ENCODE measurements at regions not wholly inside any gene's neighbourhood (a gene's known extent, or its start where the extent isn't known, plus 50 kb on each side); places are given as distances from the start of the nearest gene placed in this dataset.
"Not testable (repeated sequence)": the region's sequence is repeated elsewhere in the genome, so short reads cannot be mapped to it uniquely, and the experiment has no call there.

DNA sequence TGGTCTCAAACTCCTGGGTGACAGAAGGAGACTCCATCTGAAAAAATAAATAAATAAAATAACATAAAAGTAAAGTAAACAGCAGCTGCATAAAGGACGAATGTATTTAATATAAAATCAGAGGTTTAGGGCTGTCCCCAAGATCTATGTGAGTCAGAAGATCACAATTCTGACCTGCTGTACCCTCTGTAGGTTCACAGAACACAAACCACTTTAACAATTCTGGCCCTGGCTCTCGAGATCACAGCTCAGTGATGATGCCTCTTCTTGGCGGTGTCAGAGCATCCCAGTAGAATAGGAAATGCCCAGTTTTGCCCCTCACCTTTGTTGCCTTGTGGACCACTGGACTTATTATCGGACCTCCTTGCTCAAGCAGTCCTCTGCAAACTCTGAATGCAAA lies 380.9 kb downstream of the TLE1 start:
- H3K9me3 Mint-ChIP-seq = peaks cover 8 to 31% (median 15%) of the 10 kb centered on the region in 7 donors
- H3K4me3 ChIP-seq (ENCODE audit: low read depth, low read length) = no peak overlapping the region
- no peaks in the 10 kb centered on the region for H3K4me1 Mint-ChIP-seq
- no peaks in the 10 kb centered on the region for H3K36me3 Mint-ChIP-seq
- no peak overlapping the region for H3K27ac Mint-ChIP-seq
- no peaks in the 10 kb centered on the region for H3K4me1 ChIP-seq (ENCODE audit: control insufficient read depth, insufficient read depth, low read length, poor library complexity, severe bottlenecking)
- H3K9me3 ChIP-seq (ENCODE audit: control insufficient read depth in 2 of 2, low read length in 2 of 2) = peaks cover 2 to 15% of the 10 kb centered on the region in 2 experiments
- H3K4me3 Mint-ChIP-seq = no peak overlapping the region
- no peaks in the 10 kb centered on the region for H3K27me3 ChIP-seq (ENCODE audit: control insufficient read depth, insufficient read depth, low read length)
- H3K36me3 ChIP-seq (ENCODE audit: control insufficient read depth, insufficient read depth, low read length) = no peaks in the 10 kb centered on the region
- no peaks in the 10 kb centered on the region for H3K27me3 Mint-ChIP-seq
- ATAC-seq (ENCODE audit: low read depth in 2 of 2) = no peak
- no peak overlapping the region for H3K27ac ChIP-seq (ENCODE audit: insufficient read depth, low read length, poor library complexity, severe bottlenecking)
- DNase-seq = no peak

DNA sequence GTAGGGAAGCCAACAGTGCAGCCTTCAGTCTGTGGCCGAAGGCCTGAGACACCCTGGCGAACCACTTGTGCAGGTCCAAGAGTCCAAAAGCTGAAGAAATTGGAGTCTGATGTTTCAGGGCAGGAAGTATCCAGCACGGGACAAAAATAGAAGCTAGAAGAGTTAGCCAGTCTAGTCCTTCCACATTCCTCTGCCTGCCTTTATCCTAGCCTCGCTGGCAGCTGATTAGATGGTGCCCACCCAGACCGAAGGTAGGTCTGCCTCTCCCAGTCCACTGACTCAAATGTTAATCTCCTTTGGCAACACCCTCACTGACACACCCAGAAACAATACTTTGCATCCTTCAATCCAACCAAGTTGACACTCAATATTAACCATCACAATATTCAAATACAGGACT lies 381.6 kb downstream of the TLE1 start:
- H3K4me3 ChIP-seq (ENCODE audit: low read depth, low read length); H3K27me3 ChIP-seq (ENCODE audit: control insufficient read depth, insufficient read depth, low read length); H3K27ac ChIP-seq (ENCODE audit: insufficient read depth, low read length, poor library complexity, severe bottlenecking); DNase-seq; H3K4me1 Mint-ChIP-seq; ATAC-seq (ENCODE audit: low read depth in 2 of 2); H3K36me3 ChIP-seq (ENCODE audit: control insufficient read depth, insufficient read depth, low read length); H3K4me3 Mint-ChIP-seq; H3K4me1 ChIP-seq (ENCODE audit: control insufficient read depth, insufficient read depth, low read length, poor library complexity, severe bottlenecking); H3K36me3 Mint-ChIP-seq; H3K27me3 Mint-ChIP-seq: not testable (repeated sequence)
- H3K9me3 ChIP-seq (ENCODE audit: control insufficient read depth in 2 of 2, low read length in 2 of 2) = peaks cover 2 to 15% of the 10 kb centered on the region in 2 experiments
- Mint-ChIP-seq H3K27ac (peak overlapping the region in 1 of 3 donors; percentile 41), H3K9me3 (peaks cover 5 to 31% (median 14%) of the 10 kb centered on the region in 7 donors)

DNA sequence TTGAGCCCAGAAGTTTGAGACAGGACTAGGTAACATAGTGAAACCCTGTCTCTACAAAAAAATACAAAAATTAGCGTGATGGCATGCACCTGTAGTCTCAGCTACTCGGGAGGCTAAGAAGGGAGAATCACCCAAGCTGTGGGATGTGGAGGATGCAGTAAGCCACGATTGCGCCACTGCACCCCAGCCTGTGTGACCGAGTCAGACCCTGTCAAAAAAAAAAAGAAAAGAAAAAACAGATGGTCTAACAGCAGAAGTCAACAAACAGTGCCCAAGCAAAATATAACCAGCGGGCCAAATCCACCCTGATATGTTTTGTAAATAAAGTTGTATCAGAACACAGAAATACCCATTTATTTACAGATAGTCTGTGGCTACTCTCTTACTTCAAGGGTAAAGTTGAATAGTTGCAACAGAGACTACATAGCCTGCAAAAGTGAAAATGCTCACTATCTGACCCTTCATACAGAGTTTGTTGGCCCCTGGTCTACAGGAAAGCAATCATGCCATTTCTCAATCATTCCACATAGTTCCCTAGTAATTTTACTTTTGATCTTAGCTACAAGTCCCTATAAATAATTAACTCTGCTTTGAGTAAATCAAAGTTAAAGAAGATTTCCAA lies 383.7 kb downstream of the TLE1 start:
- Mint-ChIP-seq H3K4me1 (no peaks in the 10 kb centered on the region), H3K4me3 (no peak overlapping the region), H3K36me3 (no peaks in the 10 kb centered on the region), H3K27ac (no peak overlapping the region), H3K27me3 (no peaks in the 10 kb centered on the region), H3K9me3 (peaks cover 5 to 26% (median 14%) of the 10 kb centered on the region in 7 donors)
- DNase-seq (no peak), ATAC-seq (ENCODE audit: low read depth in 2 of 2) (no peak)
- H3K27me3 ChIP-seq (ENCODE audit: control insufficient read depth, insufficient read depth, low read length) = no peaks in the 10 kb centered on the region
- peaks cover 2 to 10% of the 10 kb centered on the region in 2 experiments for H3K9me3 ChIP-seq (ENCODE audit: control insufficient read depth in 2 of 2, low read length in 2 of 2)
- H3K4me3 ChIP-seq (ENCODE audit: low read depth, low read length) = no peak overlapping the region
- no peak overlapping the region for H3K27ac ChIP-seq (ENCODE audit: insufficient read depth, low read length, poor library complexity, severe bottlenecking)
- H3K36me3 ChIP-seq (ENCODE audit: control insufficient read depth, insufficient read depth, low read length) = no peaks in the 10 kb centered on the region
- no peaks in the 10 kb centered on the region for H3K4me1 ChIP-seq (ENCODE audit: control insufficient read depth, insufficient read depth, low read length, poor library complexity, severe bottlenecking)

DNA sequence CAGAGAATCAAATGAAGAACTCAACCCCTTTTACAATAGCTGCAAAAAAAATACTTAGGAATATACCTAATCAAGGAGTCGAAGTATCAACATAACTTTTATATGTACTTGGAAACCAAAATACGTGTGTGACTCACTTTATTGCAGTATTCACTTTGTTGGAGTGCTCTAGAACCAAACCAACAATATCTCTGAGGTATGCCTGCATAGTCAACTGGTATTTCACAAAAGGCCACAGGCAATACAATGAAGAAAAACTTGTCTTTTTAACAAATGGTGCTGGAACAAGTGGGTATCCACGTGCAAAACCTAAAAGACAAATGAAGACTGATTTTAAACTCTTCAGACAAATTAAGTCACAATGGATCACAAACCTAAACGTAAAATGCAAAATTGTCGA lies 385.7 kb downstream of the TLE1 start:
- no peak for DNase-seq
- H3K4me1 Mint-ChIP-seq = no peaks in the 10 kb centered on the region
- H3K27me3 Mint-ChIP-seq = no peaks in the 10 kb centered on the region
- H3K27ac ChIP-seq (ENCODE audit: insufficient read depth, low read length, poor library complexity, severe bottlenecking) = no peak overlapping the region
- H3K4me1 ChIP-seq (ENCODE audit: control insufficient read depth, insufficient read depth, low read length, poor library complexity, severe bottlenecking) = no peaks in the 10 kb centered on the region
- H3K4me3 Mint-ChIP-seq = no peak overlapping the region
- peaks cover 0 to 12% (median 9%) of the 10 kb centered on the region in 7 donors for H3K9me3 Mint-ChIP-seq
- H3K9me3 ChIP-seq (ENCODE audit: control insufficient read depth in 2 of 2, low read length in 2 of 2) = peaks cover 0 to 2% of the 10 kb centered on the region in 2 experiments
- H3K4me3 ChIP-seq (ENCODE audit: low read depth, low read length) = no peak overlapping the region
- no peaks in the 10 kb centered on the region for H3K36me3 Mint-ChIP-seq
- ATAC-seq (ENCODE audit: low read depth in 2 of 2) = no peak
- no peaks in the 10 kb centered on the region for H3K27me3 ChIP-seq (ENCODE audit: control insufficient read depth, insufficient read depth, low read length)
- no peaks in the 10 kb centered on the region for H3K36me3 ChIP-seq (ENCODE audit: control insufficient read depth, insufficient read depth, low read length)
- H3K27ac Mint-ChIP-seq = no peak overlapping the region

DNA sequence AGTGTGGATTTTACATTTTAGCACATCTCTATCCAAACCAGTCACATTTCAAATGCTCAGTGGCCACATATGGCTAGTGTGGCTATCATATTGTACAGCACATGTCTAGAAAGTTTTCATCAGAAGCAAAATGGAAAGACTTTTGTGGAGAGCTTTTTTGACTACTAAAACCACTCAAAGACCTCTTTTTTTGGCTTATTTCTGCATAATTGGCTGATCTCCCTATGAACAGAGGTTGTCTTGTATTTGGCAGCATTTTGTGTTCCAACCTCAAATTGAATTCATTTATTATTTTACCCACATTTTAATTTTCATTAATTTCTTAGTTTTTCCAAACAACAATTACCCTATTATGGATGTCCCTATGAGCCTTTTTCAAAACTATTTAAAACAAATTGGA lies 395.7 kb downstream of the TLE1 start:
- no peaks in the 10 kb centered on the region for H3K36me3 Mint-ChIP-seq
- H3K36me3 ChIP-seq (ENCODE audit: control insufficient read depth, insufficient read depth, low read length) = no peaks in the 10 kb centered on the region
- no peak overlapping the region for H3K4me3 Mint-ChIP-seq
- ATAC-seq (ENCODE audit: low read depth in 2 of 2) (no peak), DNase-seq (no peak)
- no peak overlapping the region for H3K27ac ChIP-seq (ENCODE audit: insufficient read depth, low read length, poor library complexity, severe bottlenecking)
- H3K27me3 Mint-ChIP-seq = no peaks in the 10 kb centered on the region
- H3K9me3 Mint-ChIP-seq = peaks cover 0 to 46% (median 5%) of the 10 kb centered on the region in 7 donors
- H3K27me3 ChIP-seq (ENCODE audit: control insufficient read depth, insufficient read depth, low read length) = no peaks in the 10 kb centered on the region
- H3K4me3 ChIP-seq (ENCODE audit: low read depth, low read length) = no peak overlapping the region
- peaks cover 0 to 5% of the 10 kb centered on the region in 2 experiments for H3K9me3 ChIP-seq (ENCODE audit: control insufficient read depth in 2 of 2, low read length in 2 of 2)
- no peak overlapping the region for H3K27ac Mint-ChIP-seq
- no peaks in the 10 kb centered on the region for H3K4me1 ChIP-seq (ENCODE audit: control insufficient read depth, insufficient read depth, low read length, poor library complexity, severe bottlenecking)
- H3K4me1 Mint-ChIP-seq = no peaks in the 10 kb centered on the region

DNA sequence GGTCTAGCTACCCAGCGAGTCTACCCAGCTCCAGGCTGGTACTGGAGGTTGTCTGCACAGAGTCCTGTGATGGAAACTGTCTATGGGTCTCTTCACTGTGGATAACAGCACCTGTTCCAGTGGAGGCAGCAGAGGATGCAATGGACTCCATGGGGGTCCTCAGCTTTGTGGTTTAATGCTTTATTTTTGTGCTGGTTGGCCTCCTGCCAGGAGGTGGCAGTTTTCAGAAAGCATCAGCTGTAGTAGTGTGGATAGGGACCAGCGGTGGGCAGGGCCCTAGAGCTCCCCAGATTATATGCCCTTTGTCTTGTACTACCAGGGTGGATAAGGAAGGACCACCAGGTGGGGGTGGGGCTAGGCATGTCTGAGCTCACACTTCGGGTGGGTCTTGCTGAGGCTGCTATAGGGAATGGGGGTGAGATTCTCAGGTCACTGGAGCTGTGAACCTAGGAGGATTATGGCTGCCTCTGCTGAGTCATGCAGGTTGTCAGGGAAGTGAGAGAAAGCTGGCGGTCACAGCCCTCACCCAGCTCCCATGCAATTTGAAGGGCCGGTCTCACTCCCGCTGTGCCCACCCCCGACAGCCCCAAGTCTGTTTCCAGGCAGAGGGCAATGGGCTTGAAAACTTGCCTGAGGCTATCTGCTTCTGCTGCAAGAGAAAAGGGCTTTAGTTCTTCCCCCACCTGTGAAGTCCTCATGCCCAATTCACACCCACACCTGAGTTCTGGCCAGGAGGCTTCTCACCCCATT lies 397.1 kb downstream of the TLE1 start:
- Histone ChIP-seq H3K4me1 (ENCODE audit: control insufficient read depth, insufficient read depth, low read length, poor library complexity, severe bottlenecking) (no peaks in the 10 kb centered on the region), H3K27ac (ENCODE audit: insufficient read depth, low read length, poor library complexity, severe bottlenecking) (no peak overlapping the region), H3K4me3 (ENCODE audit: low read depth, low read length) (no peak overlapping the region), H3K9me3 (ENCODE audit: control insufficient read depth in 2 of 2, low read length in 2 of 2) (peaks cover 0 to 5% of the 10 kb centered on the region in 2 experiments), H3K36me3 (ENCODE audit: control insufficient read depth, insufficient read depth, low read length) (no peaks in the 10 kb centered on the region), H3K27me3 (ENCODE audit: control insufficient read depth, insufficient read depth, low read length) (no peaks in the 10 kb centered on the region)
- no peak overlapping the region for H3K4me3 Mint-ChIP-seq
- H3K9me3 Mint-ChIP-seq = peaks cover 0 to 42% (median 6%) of the 10 kb centered on the region in 7 donors
- H3K27me3 Mint-ChIP-seq = no peaks in the 10 kb centered on the region
- no peak for DNase-seq
- H3K27ac Mint-ChIP-seq = no peak overlapping the region
- H3K36me3 Mint-ChIP-seq = no peaks in the 10 kb centered on the region
- no peaks in the 10 kb centered on the region for H3K4me1 Mint-ChIP-seq
- ATAC-seq (ENCODE audit: low read depth in 2 of 2) = no peak

DNA sequence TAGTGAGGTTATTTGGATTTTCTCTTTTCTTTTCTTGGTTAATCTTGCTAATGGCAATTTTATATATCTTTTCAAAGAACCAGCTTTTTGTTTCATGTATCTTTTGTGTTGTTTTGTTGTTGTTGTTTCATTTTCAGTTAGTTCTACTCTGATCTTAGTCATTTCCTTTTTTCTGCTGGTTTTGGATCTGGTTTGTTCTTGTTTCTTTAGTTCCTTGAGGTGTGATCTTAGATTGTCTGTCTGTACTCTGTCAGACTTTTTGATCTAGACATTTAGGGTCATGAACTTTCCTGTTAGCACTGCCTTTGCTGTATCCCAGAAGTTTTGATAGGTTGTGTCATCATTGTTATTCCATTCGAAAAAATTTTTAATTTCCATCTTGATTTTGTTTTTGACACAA lies 399.7 kb downstream of the TLE1 start:
- no peaks in the 10 kb centered on the region for H3K36me3 Mint-ChIP-seq
- DNase-seq (no peak), ATAC-seq (ENCODE audit: low read depth in 2 of 2) (no peak)
- no peaks in the 10 kb centered on the region for H3K4me1 Mint-ChIP-seq
- no peak overlapping the region for H3K27ac Mint-ChIP-seq
- H3K27me3 Mint-ChIP-seq = no peaks in the 10 kb centered on the region
- Histone ChIP-seq H3K27me3 (ENCODE audit: control insufficient read depth, insufficient read depth, low read length) (no peaks in the 10 kb centered on the region), H3K4me3 (ENCODE audit: low read depth, low read length) (no peak overlapping the region), H3K9me3 (ENCODE audit: control insufficient read depth in 2 of 2, low read length in 2 of 2) (no peaks in the 10 kb centered on the region), H3K36me3 (ENCODE audit: control insufficient read depth, insufficient read depth, low read length) (no peaks in the 10 kb centered on the region), H3K4me1 (ENCODE audit: control insufficient read depth, insufficient read depth, low read length, poor library complexity, severe bottlenecking) (no peaks in the 10 kb centered on the region), H3K27ac (ENCODE audit: insufficient read depth, low read length, poor library complexity, severe bottlenecking) (no peak overlapping the region)
- H3K4me3 Mint-ChIP-seq = no peak overlapping the region
- peaks cover 0 to 55% (median 9%) of the 10 kb centered on the region in 7 donors for H3K9me3 Mint-ChIP-seq

DNA sequence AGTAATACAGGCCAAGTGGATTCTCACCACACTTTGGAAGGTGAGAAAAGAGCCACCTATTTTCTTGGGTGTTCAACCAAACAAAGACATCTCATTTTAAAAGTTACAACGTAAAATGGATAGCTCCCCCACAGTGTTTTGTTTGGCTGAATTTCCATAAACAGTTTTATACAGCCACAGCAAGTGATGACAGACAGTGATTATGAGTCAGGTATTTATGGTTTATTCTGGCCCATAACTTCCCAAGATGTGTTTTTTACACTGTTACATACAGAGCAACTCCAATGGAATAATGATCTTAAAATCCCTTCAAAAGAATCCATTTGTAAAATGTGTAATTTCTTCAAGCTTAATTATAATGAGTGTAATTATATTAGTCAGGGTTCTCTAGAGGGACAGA lies 421.3 kb downstream of the TLE1 start:
- ATAC-seq (ENCODE audit: low read depth in 2 of 2) = no peak
- Mint-ChIP-seq H3K9me3 (peaks cover 0 to 15% (median 6%) of the 10 kb centered on the region in 7 donors), H3K36me3 (no peaks in the 10 kb centered on the region)

More for the DNA sequence above, 421.3 kb downstream of the TLE1 start:
- no peak overlapping the region for H3K4me3 Mint-ChIP-seq
- H3K4me1 Mint-ChIP-seq = no peaks in the 10 kb centered on the region
- H3K27ac Mint-ChIP-seq = no peak overlapping the region
- Histone ChIP-seq H3K27ac (ENCODE audit: insufficient read depth, low read length, poor library complexity, severe bottlenecking) (no peak overlapping the region), H3K4me1 (ENCODE audit: control insufficient read depth, insufficient read depth, low read length, poor library complexity, severe bottlenecking) (no peaks in the 10 kb centered on the region), H3K9me3 (ENCODE audit: control insufficient read depth in 2 of 2, low read length in 2 of 2) (no peaks in the 10 kb centered on the region), H3K36me3 (ENCODE audit: control insufficient read depth, insufficient read depth, low read length) (no peaks in the 10 kb centered on the region), H3K27me3 (ENCODE audit: control insufficient read depth, insufficient read depth, low read length) (no peaks in the 10 kb centered on the region), H3K4me3 (ENCODE audit: low read depth, low read length) (no peak overlapping the region)
- DNase-seq = no peak
- no peaks in the 10 kb centered on the region for H3K27me3 Mint-ChIP-seq

Data from CD4-positive, CD25-positive, alpha-beta regulatory T cell (primary cell).